H1 (cell line): ENCODE measurements at regions not wholly inside any gene's neighbourhood (a gene's known extent, or its start where the extent isn't known, plus 50 kb on each side); places are given as distances from the start of the nearest gene placed in this dataset.

Experiments used
- CEBPB ChIP-seq: IDR thresholded peaks from 2 replicates; pipeline ENCODE4 v1.6.1; 2012; ENCODE audit warnings: low read depth, low read length
- CREB1 ChIP-seq: IDR thresholded peaks from 2 replicates; pipeline ENCODE4 v1.6.1; 2012; ENCODE audit warnings: inconsistent platforms
- CTCF ChIP-seq, 3 experiments: IDR thresholded peaks; 1 replicate in 2 of 3; 2 replicates in 1 of 3; pipeline versions ENCODE4 v1.5.1 to v1.6.1; 2011; ENCODE audit warnings: low read length in 3 of 3, mild to moderate bottlenecking in 3 of 3, inconsistent platforms in 2 of 3, low read depth in 1 of 3, moderate library complexity in 1 of 3; ENCODE audit not compliant: insufficient read depth in 1 of 3; ENCODE audit errors: control extremely low read depth in 1 of 3
- JUN ChIP-seq: IDR thresholded peaks from 2 replicates; pipeline ENCODE4 v1.6.1; 2011; ENCODE audit warnings: low read depth, mild to moderate bottlenecking, improper control_type of control experiment, low read length
- JUND ChIP-seq: IDR thresholded peaks from 2 replicates; pipeline ENCODE4 v1.6.1; 2011; ENCODE audit warnings: mild to moderate bottlenecking, improper control_type of control experiment, low read length
- POLR2A ChIP-seq, 2 experiments: IDR thresholded peaks; 1 replicate in 1 of 2; 2 replicates in 1 of 2; pipeline ENCODE4 v1.6.1; 2011; ENCODE audit warnings: low read depth in 2 of 2, low read length in 2 of 2, mild to moderate bottlenecking in 2 of 2; ENCODE audit errors: control extremely low read depth in 1 of 2
- RBBP5 ChIP-seq: IDR thresholded peaks from 2 replicates; pipeline ENCODE4 v1.7.1; 2012; ENCODE audit warnings: low read depth, mild to moderate bottlenecking, inconsistent platforms, low read length, moderate library complexity, borderline replicate concordance
- TF ChIP-seq, protein P1 (sequence below): IDR thresholded peaks from 2 replicates; pipeline ENCODE4 v1.6.1; 2012; ENCODE audit warnings: inconsistent platforms

- TF ChIP-seq RBBP5 (no peak), CEBPB (no peak), JUN (no peak), POLR2A (IDR thresholded peaks at IDR 0.05; ENCODE audit: control extremely low read depth in 1 of 2, low read depth in 2 of 2, low read length in 2 of 2) (no peak), CREB1 (no peak), JUND (no peak), CTCF (IDR thresholded peaks at IDR 0.05; ENCODE audit: control extremely low read depth in 1 of 3, insufficient read depth in 1 of 3, low read depth in 1 of 3, low read length in 3 of 3) (no peak)
- TF ChIP-seq, protein P1, sequence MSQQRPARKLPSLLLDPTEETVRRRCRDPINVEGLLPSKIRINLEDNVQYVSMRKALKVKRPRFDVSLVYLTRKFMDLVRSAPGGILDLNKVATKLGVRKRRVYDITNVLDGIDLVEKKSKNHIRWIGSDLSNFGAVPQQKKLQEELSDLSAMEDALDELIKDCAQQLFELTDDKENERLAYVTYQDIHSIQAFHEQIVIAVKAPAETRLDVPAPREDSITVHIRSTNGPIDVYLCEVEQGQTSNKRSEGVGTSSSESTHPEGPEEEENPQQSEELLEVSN: no peak
These were observed 52.3 kb upstream of the USP44 start for GRCh38 chr12:95603351-95604145.
